HG02571 (cell line): ENCODE measurements at regions not wholly inside any gene's neighbourhood (a gene's known extent, or its start where the extent isn't known, plus 50 kb on each side); places are given as distances from the start of the nearest gene placed in this dataset.
"Not testable (repeated sequence)": the region's sequence is repeated elsewhere in the genome, so short reads cannot be mapped to it uniquely, and the experiment has no call there.

Source experiments
- ATAC-seq: cut with Tn5 transposase; IDR thresholded peaks from one replicate; pipeline ENCODE4 v1.9.1; 2021; ENCODE audit warnings: mild to moderate bottlenecking, moderate library complexity; ENCODE audit not compliant: unreplicated experiment

DNA sequence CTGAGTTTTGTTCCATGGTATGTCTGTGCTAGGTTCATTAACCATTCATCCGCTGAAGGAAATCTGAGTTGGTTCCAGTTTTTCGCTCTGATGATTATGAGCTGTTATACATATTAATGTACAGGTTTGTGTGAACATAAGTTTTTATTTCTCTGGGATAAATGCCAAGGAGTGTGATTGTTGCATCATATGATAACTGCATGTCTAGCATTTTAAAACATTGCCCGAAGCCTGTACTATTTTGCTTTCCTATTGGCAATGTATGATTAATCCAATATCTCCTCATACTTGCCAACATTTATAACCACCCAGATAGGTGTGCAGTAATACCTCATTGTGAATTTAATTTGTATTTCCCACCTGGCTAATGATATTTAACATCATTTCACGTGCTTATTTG, 322.7 kb downstream of the ZNF326 start:
- no peak for ATAC-seq

DNA sequence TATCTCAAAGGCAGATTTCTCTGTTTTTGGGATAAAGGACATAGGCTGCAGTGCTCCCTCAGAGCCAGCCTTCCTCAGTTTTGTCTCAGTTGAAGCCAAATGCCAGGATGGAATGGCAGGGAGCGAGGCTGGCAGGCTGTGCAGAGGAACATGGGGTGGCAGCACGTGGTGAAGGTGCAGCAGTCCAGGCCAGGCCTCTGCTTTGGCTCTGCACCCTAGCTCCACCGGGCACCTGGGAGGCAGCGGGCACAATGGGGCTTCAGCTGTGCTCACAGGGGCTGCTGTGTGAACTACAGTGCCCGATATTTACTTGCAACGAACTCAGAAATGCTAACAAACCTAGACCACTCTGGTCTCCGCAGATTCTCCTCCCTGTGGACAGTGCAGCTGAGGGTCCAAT, 319.6 kb downstream of the ZNF326 start:
- no peak for ATAC-seq

DNA sequence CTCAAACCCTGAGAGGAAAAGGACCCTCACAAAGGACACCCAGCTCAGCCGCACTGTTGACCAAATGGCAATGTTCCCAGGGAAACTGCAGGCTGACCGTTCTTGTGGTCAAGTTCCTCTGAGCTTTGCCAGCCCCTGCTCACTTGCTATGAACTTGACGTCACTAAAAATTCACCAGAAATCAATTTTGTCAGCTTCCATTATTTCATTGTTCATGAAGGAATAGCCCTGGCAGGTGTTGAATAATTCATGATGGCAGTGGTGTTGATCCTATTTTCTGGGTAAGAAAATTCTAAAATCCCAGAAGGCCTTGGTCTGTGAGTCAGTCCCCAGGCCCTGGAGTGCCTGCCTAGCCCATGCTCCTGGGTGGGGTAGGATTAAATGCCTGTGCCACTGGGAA, 318.9 kb downstream of the ZNF326 start:
- no peak for ATAC-seq

- no peak for ATAC-seq
Measured at GRCh38 chr1:90309806-90310205, 314.9 kb downstream of the ZNF326 start.

DNA sequence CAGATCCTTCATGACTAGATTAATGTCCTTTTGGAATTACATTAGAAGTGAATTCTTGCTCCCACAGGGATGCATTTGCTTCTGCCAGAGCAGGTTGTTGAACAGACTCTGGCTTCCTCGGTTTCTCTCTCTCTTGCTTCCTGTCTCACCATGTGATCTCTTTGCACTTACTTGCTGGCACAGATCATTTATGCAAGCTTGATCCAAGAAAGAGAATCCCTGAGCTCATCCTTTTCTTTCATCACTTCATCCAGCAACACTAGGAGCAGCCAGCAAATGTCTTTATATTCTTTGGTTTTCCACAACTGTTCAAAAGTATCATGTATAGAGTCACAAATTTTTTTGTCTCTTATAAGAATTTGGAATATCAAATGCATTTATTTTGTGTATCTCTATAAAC, 313.5 kb downstream of the ZNF326 start:
- no peak for ATAC-seq

DNA sequence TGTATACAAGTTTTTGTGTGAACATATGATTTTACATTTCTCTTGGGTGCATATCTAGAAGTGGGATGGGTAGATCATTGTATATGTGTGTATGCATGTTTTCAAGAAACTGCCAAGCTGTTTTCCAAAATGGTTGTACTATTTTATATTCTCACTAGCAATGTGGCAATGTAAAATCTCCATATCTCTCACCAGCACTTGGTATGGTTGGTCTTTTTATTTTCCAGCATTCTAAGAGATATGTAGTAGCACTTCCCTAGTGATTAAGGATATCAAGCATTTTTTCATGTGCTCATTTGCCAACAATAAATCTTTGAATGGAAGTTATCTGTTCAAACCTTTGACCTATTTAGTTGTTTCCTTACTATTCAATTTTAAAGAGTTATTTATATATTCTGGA, 310.7 kb downstream of the ZNF326 start:
- no peak for ATAC-seq

DNA sequence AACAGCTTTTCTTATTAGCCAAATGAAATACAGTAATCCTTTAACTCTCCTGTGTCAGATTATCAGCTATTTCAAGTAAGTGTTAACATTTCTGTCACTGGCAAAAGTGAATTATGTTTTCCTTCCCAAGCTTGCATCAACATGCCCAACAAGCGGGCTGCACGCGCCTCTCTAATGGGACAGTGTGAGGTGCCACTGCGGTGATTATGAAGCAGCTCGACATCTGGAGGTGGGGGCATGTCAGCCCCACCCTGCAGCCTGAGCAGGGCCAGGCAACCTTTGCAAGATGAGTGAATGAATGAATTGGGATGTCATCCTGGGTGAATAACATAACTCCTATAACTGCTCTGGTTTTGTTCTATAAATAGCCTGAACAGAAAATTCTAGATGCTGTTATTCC, 301.4 kb downstream of the ZNF326 start:
- no peak for ATAC-seq

DNA sequence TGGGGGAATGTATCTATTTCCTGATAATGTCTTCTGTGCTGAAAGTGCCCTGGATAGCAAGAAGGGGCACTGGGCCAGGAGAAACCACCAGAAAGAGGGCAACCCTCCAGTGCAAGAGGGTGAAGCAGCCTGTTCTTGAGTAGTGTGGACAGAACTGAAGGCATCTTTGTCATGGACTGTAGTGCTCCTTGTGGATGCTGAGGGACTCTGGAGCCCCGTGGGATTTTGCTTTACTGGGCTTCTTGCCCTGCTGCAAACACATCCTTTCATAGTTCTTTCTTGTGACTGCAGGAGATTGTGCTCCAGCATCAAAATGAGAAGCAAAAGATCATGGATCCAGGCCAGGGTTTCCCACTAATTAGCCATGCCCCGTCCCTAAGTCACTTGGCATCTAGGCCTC, 300.6 kb downstream of the ZNF326 start:
- ATAC-seq, result no peak

- ATAC-seq, result no peak
Measured at GRCh38 chr1:90291431-90292216, 296.7 kb downstream of the ZNF326 start.

DNA sequence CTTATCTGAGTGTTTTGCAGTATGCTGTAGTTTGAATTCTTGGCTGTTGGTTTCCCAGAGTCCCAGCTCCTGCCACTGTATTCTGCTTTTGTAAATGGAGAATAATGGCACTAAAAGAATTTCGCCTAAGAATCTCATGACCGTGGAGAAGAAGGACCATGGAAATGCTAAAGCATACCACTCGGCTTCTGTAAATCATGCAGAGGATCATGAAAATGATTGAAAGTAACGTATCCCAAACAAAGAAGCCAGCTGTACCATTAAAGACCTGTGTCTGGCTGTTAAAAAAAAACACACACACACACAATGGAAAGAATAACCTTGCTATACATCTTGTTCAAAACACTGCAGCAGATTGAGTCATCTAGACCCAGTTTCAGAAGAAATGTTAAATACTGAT, 287.9 kb downstream of the ZNF326 start:
- ATAC-seq, result no peak

DNA sequence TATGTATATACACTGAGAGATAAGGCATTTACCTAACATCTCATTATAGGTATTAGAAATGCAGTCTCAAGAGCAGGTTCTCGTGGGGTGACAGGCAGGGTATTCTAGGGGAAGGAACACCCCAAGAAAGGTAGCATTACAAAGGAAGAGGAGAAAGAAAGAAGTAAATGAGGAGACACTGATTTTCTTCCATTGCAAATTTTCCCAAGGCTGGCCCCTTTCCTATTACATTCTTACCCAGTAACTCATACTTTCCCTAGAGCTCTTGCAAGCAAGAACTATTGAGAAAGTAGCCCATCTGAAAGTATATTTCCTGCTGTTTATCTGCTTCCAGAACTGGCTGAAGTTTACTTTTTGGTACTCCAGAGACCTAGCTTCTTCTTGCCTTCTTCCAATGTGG, 287.0 kb downstream of the ZNF326 start:
- ATAC-seq, result not testable (repeated sequence)

DNA sequence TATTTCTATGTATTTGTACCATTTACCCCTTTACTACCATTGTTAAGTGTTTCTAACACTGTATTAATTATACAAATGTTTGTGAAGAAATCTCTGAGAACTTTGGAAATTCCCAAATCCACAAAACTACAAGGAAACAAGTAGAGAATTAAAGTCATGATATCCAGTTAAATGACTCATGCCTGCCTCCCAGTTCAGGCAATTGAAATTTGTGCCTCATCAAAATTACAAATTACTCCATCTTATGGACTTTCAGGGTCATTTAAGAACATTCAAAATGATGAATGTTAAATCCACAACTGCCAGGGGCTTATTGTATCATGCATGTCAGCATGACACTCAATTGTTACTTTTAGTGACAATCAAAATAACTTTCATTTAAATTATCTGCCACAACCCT, 282.4 kb downstream of the ZNF326 start:
- ATAC-seq, result no peak

DNA sequence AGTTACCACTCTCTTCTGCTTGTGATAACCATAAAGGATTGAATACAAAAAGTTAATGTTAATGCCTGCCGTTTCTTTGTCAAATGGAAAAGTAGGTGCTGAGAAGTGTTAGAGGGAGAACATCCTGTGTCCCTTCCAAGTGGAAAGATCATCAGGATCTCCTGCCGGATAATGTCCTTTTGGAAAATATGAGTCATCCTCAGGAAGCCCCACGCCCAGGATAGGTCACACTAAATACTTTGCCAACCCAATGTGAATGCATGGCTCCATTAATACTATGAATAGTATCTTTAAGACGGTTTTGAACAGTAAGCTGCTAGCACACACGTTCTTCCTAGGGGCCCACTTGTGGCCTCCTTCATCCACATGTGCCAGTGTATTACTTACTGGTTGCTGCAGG, 279.5 kb downstream of the ZNF326 start:
- ATAC-seq, result no peak

- ATAC-seq, result no peak
Measured at GRCh38 chr1:90273241-90273774, 278.4 kb downstream of the ZNF326 start.

GRCh38 chr1:90262791-90263190, 267.9 kb downstream of the ZNF326 start:
- no peak for ATAC-seq

GRCh38 chr1:90262286-90262685, 267.4 kb downstream of the ZNF326 start:
- ATAC-seq, result no peak

DNA sequence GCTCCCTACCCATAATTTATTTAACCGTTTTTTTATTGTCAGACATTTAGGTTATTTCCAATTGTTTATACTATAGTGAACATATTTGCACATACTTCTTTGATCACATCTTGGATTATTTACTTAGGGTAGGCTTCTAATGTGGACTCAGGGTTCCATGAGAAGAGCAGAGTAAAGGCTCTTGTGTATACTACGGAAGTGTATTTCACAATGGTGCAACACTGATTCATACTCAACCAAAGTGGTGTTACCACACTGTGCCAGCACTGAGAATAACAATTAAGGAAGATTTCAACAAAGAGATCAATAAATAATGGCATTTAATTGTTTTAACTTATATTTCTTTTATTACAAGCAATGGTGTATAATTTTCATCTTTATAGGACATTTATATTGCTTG, 251.2 kb downstream of the ZNF326 start:
- no peak for ATAC-seq

DNA sequence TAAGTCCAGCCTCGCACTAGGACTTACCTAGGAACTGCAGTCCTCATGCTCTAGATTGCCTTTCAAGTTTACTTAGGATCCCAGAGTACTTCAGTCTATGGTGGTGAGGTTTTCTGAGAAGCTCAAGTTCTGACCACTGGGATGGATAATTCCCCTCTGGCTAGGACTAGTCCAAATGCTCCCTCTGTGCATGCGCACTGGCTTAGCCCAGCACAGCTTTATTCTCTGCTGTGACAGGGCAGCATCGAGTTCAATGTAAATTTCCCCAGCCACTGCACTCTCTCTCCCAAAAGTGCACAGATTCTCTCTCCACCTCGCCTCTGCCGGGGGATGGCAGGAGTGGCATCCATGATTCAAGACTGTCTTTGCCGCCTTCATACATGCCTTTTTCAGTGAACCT, 241.6 kb downstream of the ZNF326 start:
- ATAC-seq, result no peak

DNA sequence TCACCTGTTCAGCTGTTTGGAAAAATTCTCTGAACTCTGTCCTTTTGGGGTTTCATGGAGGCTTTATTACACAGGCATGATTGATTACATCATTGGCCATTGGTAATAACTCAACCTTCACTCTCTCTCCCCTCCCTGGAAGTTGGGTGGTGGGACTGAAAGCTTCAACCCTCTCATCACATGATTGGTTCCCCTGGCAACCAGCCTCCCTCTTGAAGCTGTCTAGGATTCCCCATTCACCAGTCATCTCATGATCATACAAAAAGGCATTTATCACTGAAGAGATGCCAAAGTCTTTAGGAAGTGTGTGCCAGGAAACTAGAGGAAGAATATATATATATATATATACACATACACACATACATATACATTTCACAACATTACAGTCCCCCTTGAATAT, 228.5 kb downstream of the ZNF326 start:
- no peak for ATAC-seq

DNA sequence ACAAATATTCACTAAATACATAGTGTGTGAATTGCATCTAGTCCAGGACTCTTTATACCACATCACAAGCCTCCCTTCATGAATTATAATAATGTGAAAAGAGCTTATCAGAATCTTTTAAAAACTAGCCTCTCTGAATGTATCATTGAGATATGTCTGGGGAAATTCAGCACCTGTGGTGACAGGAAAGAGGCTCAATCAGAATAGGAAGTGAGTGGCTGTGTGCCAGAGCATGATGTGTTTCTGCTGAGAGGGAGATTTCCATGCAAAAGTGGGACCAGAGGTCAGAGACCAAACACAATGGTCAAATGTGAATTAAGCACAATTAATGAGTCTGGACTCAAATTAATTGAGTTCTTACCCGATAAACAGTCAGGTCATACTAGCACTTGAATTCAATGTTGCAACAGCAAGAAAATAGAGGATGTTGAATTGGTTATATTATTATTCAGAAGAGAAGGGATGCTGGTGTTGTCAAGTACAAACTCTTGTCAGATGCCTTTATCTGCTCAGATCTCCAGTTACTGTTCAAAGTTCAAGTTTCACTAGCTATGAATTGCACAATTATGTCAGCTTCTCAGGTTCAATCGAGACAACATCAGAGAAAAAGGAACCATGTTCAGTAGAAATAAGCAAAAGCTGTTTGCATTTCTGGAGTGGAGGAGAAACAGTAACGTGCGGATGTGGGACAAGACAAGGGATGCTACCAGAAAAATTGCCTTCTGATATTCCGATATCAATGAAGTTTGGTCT, 226.2 kb downstream of the ZNF326 start:
- no peak for ATAC-seq

DNA sequence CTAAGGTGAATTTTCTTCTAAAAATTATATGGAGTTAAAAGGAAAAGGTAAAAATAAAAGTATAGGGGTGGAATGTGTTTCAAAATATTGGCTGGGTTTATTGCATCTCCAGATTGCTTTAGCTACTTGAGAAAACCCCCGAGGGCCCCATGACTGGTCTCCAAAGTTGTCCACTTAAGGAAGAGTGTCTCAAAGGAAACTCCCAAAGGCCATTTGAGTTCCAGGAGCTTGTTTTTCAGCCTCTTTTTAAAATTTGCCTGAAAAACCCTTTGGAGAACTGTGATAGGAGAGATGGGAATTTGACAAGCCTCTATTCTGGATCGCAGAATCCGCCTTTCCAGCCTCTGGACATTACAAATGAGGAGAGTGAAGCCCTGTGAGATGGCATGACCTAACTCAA, 225.6 kb downstream of the ZNF326 start:
- no peak for ATAC-seq

- not testable (repeated sequence) for ATAC-seq
Measured at GRCh38 chr1:90219166-90219871, 224.4 kb downstream of the ZNF326 start.
